GM21390 (cell line): ENCODE measurements at regions not wholly inside any gene's neighbourhood (a gene's known extent, or its start where the extent isn't known, plus 50 kb on each side); places are given as distances from the start of the nearest gene placed in this dataset.

Experiments used
- ATAC-seq: cut with Tn5 transposase; IDR thresholded peaks from one replicate; pipeline ENCODE4 v1.9.1; 2021; ENCODE audit not compliant: unreplicated experiment

GRCh38 chr18:21162786-21163185 is 51.2 kb upstream of the ROCK1 start:
- ATAC-seq, result no peak

DNA sequence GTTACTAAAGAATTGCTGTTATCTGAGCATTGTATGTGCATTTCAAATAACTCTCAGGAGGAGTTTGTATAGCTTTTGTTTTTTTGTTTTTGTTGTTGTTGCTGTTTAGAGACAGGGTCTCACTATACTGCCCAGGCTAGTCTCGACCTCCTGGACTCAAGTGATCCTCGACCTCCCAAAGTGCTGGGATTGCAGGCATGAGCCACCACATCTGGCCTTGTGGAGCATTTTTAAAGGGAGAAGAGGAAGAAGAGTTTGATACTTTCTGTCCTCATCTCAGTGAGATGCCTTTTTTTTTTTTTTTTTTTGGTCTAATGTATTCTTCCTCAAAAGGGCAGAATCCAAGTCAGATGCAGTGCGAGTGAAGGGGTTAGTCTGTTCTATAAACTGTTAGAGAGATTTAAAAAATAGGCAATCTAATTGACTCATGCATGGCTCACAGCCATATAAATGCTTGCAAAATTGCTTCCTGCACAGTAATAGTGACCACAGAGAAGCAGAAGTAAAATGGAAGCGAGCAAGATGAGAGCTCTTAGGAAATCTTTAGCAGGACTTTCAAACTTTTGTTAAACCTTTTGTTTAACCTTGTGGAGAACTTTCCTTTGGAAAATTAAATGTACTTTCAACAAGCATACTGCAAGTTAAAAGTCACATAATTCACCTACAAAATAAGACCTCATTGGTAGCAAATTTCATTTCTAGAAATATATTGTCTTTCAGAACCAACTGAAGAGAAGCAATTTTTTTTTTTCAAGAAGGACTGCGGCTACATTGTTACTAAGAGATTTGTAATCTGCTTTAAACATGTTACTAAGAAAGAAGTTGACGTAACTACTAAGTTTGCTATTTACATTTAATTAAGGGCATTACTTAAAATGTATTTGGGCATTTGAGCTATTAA is 52.3 kb upstream of the ROCK1 start:
- ATAC-seq, result no peak

GRCh38 chr18:21164548-21165095 is 53.0 kb upstream of the ROCK1 start:
- ATAC-seq, result no peak

DNA sequence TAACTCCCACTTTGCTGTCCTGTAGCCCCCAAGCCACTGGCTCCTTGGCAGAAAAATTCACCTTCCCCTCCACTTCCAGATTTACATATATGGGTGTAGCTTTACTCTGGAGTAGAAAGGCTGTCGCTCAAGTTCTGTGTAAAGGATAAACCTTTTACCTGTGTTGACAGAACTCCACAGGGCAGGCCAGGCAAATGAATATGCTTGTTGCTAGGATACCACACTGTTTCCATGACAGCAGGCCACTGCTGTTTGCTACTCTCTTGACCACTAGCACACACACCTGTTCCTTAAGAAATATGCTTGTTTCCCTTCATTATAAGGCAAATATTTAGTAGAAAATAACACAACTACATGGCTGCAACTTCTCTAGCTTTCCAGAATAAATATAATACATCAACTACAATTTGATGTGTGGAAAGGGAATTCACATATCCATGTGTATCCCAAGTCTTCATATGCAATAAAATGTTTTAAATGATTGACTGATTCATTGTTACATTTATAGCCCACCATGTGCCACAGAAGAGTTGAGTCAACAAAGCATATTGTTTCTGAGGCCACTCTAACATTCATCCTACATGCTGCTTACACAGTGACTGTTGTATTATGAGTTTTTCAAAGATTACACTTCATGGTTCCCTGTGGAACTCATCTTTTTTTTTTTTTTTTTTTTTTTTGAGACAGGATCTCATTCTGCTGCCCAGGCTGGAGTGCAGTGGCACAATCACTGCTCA is 56.2 kb upstream of the ROCK1 start:
- no peak for ATAC-seq

GRCh38 chr18:21168880-21169279 is 57.3 kb upstream of the ROCK1 start:
- ATAC-seq, result no peak

DNA sequence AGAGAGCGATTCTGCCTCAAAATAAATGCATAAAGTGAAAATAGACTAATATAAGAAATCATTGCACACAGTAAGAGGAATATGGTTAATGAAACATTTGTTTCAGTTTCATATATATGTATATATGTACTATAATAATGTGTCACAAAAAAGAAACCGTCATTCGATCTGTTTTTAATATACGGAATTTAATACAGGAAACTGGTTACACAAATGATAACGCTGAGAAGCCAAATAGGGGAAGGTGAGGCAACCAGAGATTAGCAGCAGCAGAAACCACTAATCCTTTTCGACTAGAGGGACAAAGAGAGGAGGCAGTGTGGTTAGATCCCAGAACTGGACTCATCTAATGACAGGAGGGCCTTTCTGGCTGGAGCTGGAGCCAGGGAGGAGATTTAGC is 64.2 kb upstream of the GREB1L start:
- no peak for ATAC-seq

DNA sequence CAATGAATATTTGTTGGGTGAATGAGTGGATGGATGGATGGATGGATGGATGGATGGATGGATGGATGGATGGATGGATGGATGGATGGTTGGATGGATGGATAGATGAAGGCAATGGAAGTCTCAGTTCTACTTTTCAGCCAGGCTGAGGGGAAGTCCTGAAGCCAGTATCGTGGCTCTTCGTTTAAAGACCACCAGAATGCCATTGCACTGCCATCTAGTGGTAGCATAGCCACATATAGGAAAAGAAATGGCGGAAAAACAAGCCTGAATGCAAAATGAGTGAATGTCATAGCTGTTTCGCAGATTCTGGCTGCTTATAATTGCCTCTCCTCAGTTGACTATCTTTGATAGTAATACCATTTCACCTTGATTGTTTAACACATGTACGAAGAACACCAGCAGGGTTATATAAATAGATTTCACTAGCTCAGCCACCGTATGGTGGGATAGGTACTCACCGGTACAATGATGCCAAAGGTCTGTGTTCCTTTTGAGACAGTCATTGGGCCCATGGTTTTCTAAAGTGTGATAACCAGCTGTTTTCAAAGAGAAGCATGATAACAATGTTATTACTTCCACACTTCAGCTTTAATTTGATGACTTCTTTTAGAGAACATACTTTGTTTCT is 62.3 kb upstream of the GREB1L start:
- ATAC-seq, result peak; percentile 74

- ATAC-seq, result no peak
These were observed 61.4 kb upstream of the GREB1L start for GRCh38 chr18:21180588-21180987.

- ATAC-seq, result no peak
These were observed 60.3 kb upstream of the GREB1L start for GRCh38 chr18:21181766-21182165.

GRCh38 chr18:21183670-21184069 is 58.4 kb upstream of the GREB1L start:
- ATAC-seq, result no peak

DNA sequence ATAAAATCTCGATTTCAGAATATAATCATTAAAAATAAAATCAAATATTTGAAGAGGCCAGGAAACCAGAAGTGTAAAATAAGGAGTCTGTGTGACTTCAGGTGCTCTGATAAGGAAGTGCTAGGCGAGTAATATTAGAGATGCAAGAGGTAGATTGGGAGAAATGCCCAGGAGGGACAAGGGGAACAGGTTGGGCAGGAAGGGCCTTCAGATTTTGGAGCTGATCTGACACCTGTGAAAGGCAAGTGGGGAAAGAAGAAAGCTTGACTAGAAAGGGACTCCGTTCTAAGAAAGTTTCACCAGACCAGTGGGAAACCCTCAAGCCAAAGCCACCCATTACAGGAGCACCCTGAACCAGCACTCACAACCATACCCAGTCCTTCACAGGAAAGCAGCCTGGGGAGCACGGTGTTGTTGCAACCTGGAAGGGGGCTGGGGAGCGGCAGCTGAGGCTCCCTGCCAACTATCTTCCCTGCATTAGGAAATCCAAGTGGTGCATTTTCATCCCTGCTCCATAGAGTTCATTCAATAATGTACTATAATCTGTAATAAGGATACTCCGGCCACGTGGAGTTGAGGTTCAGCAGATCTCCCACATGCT is 57.5 kb upstream of the GREB1L start:
- ATAC-seq, result no peak

DNA sequence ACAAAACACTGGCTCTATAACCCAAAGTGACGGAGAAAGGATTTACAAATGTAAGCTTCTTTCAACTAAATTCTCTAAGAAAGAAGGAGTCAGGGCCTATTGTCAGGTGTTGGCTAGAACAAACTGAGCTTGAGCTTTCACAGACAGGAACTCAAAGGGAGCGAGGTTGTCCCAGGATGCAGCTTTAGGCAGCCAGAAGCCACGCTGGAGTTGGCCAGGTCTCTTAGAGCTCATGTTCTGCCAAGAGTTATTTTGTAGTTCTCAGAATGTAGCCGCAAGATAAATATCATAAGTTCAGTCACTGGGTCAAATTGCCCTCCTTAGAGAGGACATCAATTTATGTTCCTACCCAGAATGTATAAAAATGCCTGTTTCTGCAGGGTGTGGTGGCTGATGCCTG is 54.1 kb upstream of the GREB1L start:
- no peak for ATAC-seq

DNA sequence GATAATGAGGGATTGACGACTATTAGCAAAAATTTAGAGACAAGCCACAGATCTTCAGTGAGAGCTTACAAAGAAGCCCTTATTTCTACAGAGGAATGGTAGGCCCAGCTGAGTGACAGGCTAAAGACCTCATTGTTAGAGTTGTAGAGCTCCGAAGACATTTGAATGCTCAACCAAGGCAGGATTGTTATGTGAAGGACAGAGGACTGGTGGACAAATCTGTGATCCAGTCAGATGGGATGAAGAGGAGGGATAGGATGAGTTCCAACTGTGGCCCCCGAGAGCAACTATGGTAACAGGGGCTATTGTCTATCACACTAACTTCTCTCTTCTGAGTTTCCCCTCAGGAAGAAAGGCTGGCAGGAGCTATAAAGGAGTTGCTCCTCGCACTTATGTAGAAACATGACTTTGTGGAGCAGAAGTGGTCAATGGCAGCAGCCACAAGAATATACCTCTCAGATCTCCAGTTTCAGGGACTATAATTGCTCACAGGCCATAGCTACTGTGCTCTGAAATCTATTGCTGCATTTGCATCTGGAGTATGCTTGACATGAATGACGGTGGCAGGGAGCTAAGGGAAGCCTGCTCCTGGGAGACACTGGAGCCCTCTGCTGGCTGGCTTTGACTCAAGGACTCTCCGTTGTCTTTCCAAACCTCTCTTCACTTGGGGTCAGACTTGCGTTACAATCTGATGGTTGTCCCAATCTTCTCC is 50.3 kb upstream of the GREB1L start:
- no peak for ATAC-seq
